ENCODE measurements at regions not wholly inside any gene's neighbourhood (a gene's known extent, or its start where the extent isn't known, plus 50 kb on each side); places are given as distances from the start of the nearest gene placed in this dataset.
"Not testable (repeated sequence)": the region's sequence is repeated elsewhere in the genome, so short reads cannot be mapped to it uniquely, and the experiment has no call there.

GRCh38 chr1:221865808-221866207, 123.9 kb upstream of the DUSP10 start:
- no peak for DNase-seq

- no peak for DNase-seq
Observed at GRCh38 chr1:221863635-221864034, 121.7 kb upstream of the DUSP10 start.

- no peak for DNase-seq
Observed at GRCh38 chr1:221862971-221863370, 121.1 kb upstream of the DUSP10 start.

- DNase-seq, result peak; percentile 58
Observed at GRCh38 chr1:221858818-221859611, 117.1 kb upstream of the DUSP10 start.

GRCh38 chr1:221857094-221857444, 115.2 kb upstream of the DUSP10 start:
- DNase-seq, result not testable (repeated sequence)

GRCh38 chr1:221856228-221857093, 114.6 kb upstream of the DUSP10 start:
- no peak for DNase-seq

- DNase-seq, result no peak
Observed at GRCh38 chr1:221855156-221855555, 113.3 kb upstream of the DUSP10 start.

- DNase-seq, result no peak
Observed at GRCh38 chr1:221851336-221851735, 109.4 kb upstream of the DUSP10 start.

- no peak for DNase-seq
Observed at GRCh38 chr1:221850470-221851187, 108.7 kb upstream of the DUSP10 start.

- no peak for DNase-seq
Observed at GRCh38 chr1:221849897-221850296, 108.0 kb upstream of the DUSP10 start.

- DNase-seq, result no peak
Observed at GRCh38 chr1:221849110-221849509, 107.2 kb upstream of the DUSP10 start.

- DNase-seq, result no peak
Observed at GRCh38 chr1:221847676-221848075, 105.8 kb upstream of the DUSP10 start.

- DNase-seq, result peak; percentile 58
Observed at GRCh38 chr1:221845650-221846371, 103.9 kb upstream of the DUSP10 start.

- DNase-seq, result no peak
Observed at GRCh38 chr1:221841983-221842335, 100.1 kb upstream of the DUSP10 start.

- DNase-seq, result no peak
Observed at GRCh38 chr1:221841251-221841982, 99.5 kb upstream of the DUSP10 start.

- DNase-seq, result no peak
Observed at GRCh38 chr1:221840511-221841243, 98.8 kb upstream of the DUSP10 start.

- DNase-seq, result peak; percentile 93
Observed at GRCh38 chr1:221839782-221840395, 98.0 kb upstream of the DUSP10 start.

- no peak for DNase-seq
Observed at GRCh38 chr1:221839321-221839720, 97.4 kb upstream of the DUSP10 start.

- DNase-seq, result no peak
Observed at GRCh38 chr1:221837896-221838295, 96.0 kb upstream of the DUSP10 start.

GRCh38 chr1:221834698-221835513, 93.0 kb upstream of the DUSP10 start:
- no peak for DNase-seq
